H1 (cell line): ENCODE measurements at regions not wholly inside any gene's neighbourhood (a gene's known extent, or its start where the extent isn't known, plus 50 kb on each side); places are given as distances from the start of the nearest gene placed in this dataset. TPM values are rescaled to one million over a fixed set of nuclear protein-coding genes. Genes with fewer than 3 reads are reported as not detected.

Source experiments
- small RNA-seq: library from polyadenylated mRNA; stranded (forward); fragments of <200 nt; extraction: miRNeasy Mini kit (QIAGEN cat#:217004); gene quantifications from one replicate; pipeline ENCODE3, GENCODE V24; 2013; ENCODE audit not compliant: insufficient read depth

Small RNA genes in the stretch of these regions (small RNA-seq; reads per million reads assigned to genes)
- not detected for gene Z82198.3
